HEK293 (cell line): ENCODE measurements at regions not wholly inside any gene's neighbourhood (a gene's known extent, or its start where the extent isn't known, plus 50 kb on each side); places are given as distances from the start of the nearest gene placed in this dataset.

Experiments
- CTCF ChIA-PET: fragments of 350-600 bp; formaldehyde crosslinking; extraction: SDS; loops from one replicate; lab custom pipeline; 2021; ENCODE audit warnings: antibody characterized with exemption; lab: Yijun Ruan, JAX
- POLR2A ChIA-PET: fragments of 300-600 bp; formaldehyde crosslinking; extraction: SDS; loops from one replicate; lab custom pipeline; 2020; ENCODE audit warnings: antibody characterized with exemption, inconsistent platforms; lab: Yijun Ruan, JAX
- H3K27ac ChIP-seq: fragments of 200-500 bp; sonication (Bioruptor generic); 2 replicates; pipeline ENCODE4 v1.5.1; 2014; ENCODE audit warnings: low read depth, low read length, control low read depth, inconsistent platforms; ENCODE audit errors: extremely low read depth
- H3K36me3 ChIP-seq, 2 experiments: fragments of 200-500 bp in 1 of 2; sonication (Bioruptor generic) in 1 of 2; 1 replicate in 1 of 2; 2 replicates in 1 of 2; pipeline ENCODE4 v1.5.1; 2014 to 2017; ENCODE audit warnings: inconsistent platforms in 2 of 2, low read length in 2 of 2; ENCODE audit not compliant: control insufficient read depth in 2 of 2, insufficient read depth in 1 of 2
- H3K4me1 ChIP-seq: fragments of 200-500 bp; sonication (Bioruptor generic); 2 replicates; pipeline ENCODE4 v1.5.1; 2014; ENCODE audit warnings: mild to moderate bottlenecking, low read length, inconsistent platforms; ENCODE audit not compliant: control insufficient read depth, insufficient read depth
- H3K4me3 ChIP-seq: 2 replicates; pipeline ENCODE4 v1.5.1; 2011; ENCODE audit warnings: low read depth, mild to moderate bottlenecking, control low read depth, low read length, moderate library complexity
- H3K9me3 ChIP-seq: fragments of 200-500 bp; sonication (Bioruptor generic); 2 replicates; pipeline ENCODE4 v1.5.1; 2014; ENCODE audit warnings: low read depth, low read length, inconsistent platforms; ENCODE audit not compliant: control insufficient read depth, insufficient read depth
- ATF2 ChIP-seq: fragments of 450-650 bp; formaldehyde crosslinking; IDR thresholded peaks from 2 replicates; pipeline ENCODE4 v1.5.1; 2016; ENCODE audit warnings: missing biosample characterization, missing genetic modification characterization, low read depth
- EGR2 ChIP-seq: fragments of 450-650 bp; formaldehyde crosslinking; IDR thresholded peaks from 2 replicates; pipeline ENCODE4 v1.5.1; 2016; ENCODE audit warnings: low read depth, missing biosample characterization, missing genetic modification characterization
- GFI1B ChIP-seq: fragments of 450-650 bp; formaldehyde crosslinking; IDR thresholded peaks from 2 replicates; pipeline ENCODE4 v1.5.1; 2016; ENCODE audit warnings: missing biosample characterization, missing genetic modification characterization
- MYNN ChIP-seq: fragments of 450-650 bp; formaldehyde crosslinking; IDR thresholded peaks from 2 replicates; pipeline ENCODE4 v1.5.1; 2016; ENCODE audit warnings: missing biosample characterization, missing genetic modification characterization, borderline replicate concordance
- ZBTB1 ChIP-seq: fragments of 450-650 bp; formaldehyde crosslinking; IDR thresholded peaks from 2 replicates; pipeline ENCODE4 v1.5.1; 2016; ENCODE audit warnings: missing biosample characterization, missing genetic modification characterization
- ZBTB48 ChIP-seq: fragments of 450-650 bp; formaldehyde crosslinking; IDR thresholded peaks from 2 replicates; pipeline ENCODE4 v1.5.1; 2016; ENCODE audit warnings: missing biosample characterization, missing genetic modification characterization
- ZNF157 ChIP-seq: fragments of 450-650 bp; formaldehyde crosslinking; IDR thresholded peaks from 2 replicates; pipeline ENCODE4 v1.5.1; 2016; ENCODE audit warnings: missing biosample characterization, missing genetic modification characterization
- ZNF16 ChIP-seq: fragments of 450-650 bp; formaldehyde crosslinking; IDR thresholded peaks from 2 replicates; pipeline ENCODE4 v1.5.1; 2016; ENCODE audit warnings: low read depth, missing biosample characterization, missing genetic modification characterization
- ZNF394 ChIP-seq: fragments of 450-650 bp; formaldehyde crosslinking; IDR thresholded peaks from 2 replicates; pipeline ENCODE4 v1.5.1; 2016; ENCODE audit warnings: missing biosample characterization, missing genetic modification characterization, mild to moderate bottlenecking, moderate library complexity, borderline replicate concordance
- ZNF513 ChIP-seq: fragments of 450-650 bp; IDR thresholded peaks from 2 replicates; pipeline ENCODE4 v1.5.1; 2018; ENCODE audit warnings: missing biosample characterization, missing genetic modification characterization
- ZNF558 ChIP-seq: fragments of 450-650 bp; formaldehyde crosslinking; IDR thresholded peaks from 2 replicates; pipeline ENCODE4 v1.5.1; 2016; ENCODE audit warnings: missing biosample characterization, missing genetic modification characterization
- ZNF623 ChIP-seq: fragments of 450-650 bp; formaldehyde crosslinking; IDR thresholded peaks from 2 replicates; pipeline ENCODE4 v1.5.1; 2016; ENCODE audit warnings: missing biosample characterization, missing genetic modification characterization
- ZNF664 ChIP-seq: fragments of 450-650 bp; formaldehyde crosslinking; IDR thresholded peaks from 2 replicates; pipeline ENCODE4 v1.5.1; 2016; ENCODE audit warnings: missing biosample characterization, missing genetic modification characterization
- TF ChIP-seq, protein P1 (sequence below): fragments of 450-650 bp; formaldehyde crosslinking; IDR thresholded peaks from 2 replicates; pipeline ENCODE4 v1.5.1; 2016; ENCODE audit warnings: missing biosample characterization, missing genetic modification characterization
- TF ChIP-seq, protein P2 (sequence below): fragments of 450-650 bp; formaldehyde crosslinking; IDR thresholded peaks from 2 replicates; pipeline ENCODE4 v1.5.1; 2017; ENCODE audit warnings: missing biosample characterization, missing genetic modification characterization
- TF ChIP-seq, protein P3 (sequence below): fragments of 450-650 bp; formaldehyde crosslinking; IDR thresholded peaks from 2 replicates; pipeline ENCODE4 v1.5.1; 2016; ENCODE audit warnings: missing biosample characterization, missing genetic modification characterization
- TF ChIP-seq, protein P4 (sequence below): fragments of 450-650 bp; formaldehyde crosslinking; IDR thresholded peaks from 2 replicates; pipeline ENCODE4 v1.5.1; 2016; ENCODE audit warnings: missing biosample characterization, missing genetic modification characterization

GRCh38 chr14:86902176-86902950 lies 1090.6 kb downstream of the GALC start:
- ChIA-PET POLR2A (no interaction called here), CTCF (interaction anchor here (0.5 to 1.5 kb wide), 2 partner anchors 19 to 439 kb away, joined by 3 to 4 read pairs; no protein-coding TSS in a partner anchor)
- H3K4me1 ChIP-seq, result no peaks in the 10 kb centered on the region
- no peak overlapping the region for H3K27ac ChIP-seq
- no peak overlapping the region for H3K4me3 ChIP-seq
- TF ChIP-seq ATF2, result no peak
- no peak for TF ChIP-seq ZNF513 (tag by site-specific recombination)
- no peak for TF ChIP-seq ZNF623 (tag by site-specific recombination)
- TF ChIP-seq, protein P1, sequence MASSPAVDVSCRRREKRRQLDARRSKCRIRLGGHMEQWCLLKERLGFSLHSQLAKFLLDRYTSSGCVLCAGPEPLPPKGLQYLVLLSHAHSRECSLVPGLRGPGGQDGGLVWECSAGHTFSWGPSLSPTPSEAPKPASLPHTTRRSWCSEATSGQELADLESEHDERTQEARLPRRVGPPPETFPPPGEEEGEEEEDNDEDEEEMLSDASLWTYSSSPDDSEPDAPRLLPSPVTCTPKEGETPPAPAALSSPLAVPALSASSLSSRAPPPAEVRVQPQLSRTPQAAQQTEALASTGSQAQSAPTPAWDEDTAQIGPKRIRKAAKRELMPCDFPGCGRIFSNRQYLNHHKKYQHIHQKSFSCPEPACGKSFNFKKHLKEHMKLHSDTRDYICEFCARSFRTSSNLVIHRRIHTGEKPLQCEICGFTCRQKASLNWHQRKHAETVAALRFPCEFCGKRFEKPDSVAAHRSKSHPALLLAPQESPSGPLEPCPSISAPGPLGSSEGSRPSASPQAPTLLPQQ (tag by site-specific recombination), result no peak
- TF ChIP-seq, protein P2, sequence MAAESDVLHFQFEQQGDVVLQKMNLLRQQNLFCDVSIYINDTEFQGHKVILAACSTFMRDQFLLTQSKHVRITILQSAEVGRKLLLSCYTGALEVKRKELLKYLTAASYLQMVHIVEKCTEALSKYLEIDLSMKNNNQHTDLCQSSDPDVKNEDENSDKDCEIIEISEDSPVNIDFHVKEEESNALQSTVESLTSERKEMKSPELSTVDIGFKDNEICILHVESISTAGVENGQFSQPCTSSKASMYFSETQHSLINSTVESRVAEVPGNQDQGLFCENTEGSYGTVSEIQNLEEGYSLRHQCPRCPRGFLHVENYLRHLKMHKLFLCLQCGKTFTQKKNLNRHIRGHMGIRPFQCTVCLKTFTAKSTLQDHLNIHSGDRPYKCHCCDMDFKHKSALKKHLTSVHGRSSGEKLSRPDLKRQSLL, result no peak
- TF ChIP-seq ZNF664 (tag by site-specific recombination), result no peak
- TF ChIP-seq MYNN (tag by site-specific recombination), result no peak
- no peak for TF ChIP-seq ZNF558 (tag by site-specific recombination)
- no peak for TF ChIP-seq GFI1B (tag by site-specific recombination)
- TF ChIP-seq, protein P3, sequence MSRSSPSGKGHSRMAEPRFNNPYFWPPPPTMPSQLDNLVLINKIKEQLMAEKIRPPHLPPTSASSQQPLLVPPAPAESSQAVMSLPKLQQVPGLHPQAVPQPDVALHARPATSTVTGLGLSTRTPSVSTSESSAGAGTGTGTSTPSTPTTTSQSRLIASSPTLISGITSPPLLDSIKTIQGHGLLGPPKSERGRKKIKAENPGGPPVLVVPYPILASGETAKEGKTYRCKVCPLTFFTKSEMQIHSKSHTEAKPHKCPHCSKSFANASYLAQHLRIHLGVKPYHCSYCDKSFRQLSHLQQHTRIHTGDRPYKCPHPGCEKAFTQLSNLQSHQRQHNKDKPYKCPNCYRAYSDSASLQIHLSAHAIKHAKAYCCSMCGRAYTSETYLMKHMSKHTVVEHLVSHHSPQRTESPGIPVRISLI (tag by site-specific recombination), result no peak
- no peak for TF ChIP-seq EGR2 (tag by site-specific recombination)
- TF ChIP-seq ZNF157, result no peak
- no peak for TF ChIP-seq ZNF394 (tag by site-specific recombination)
- no peak for TF ChIP-seq ZNF16 (tag by site-specific recombination)
- H3K36me3 ChIP-seq, result no peaks in the 10 kb centered on the region
- no peaks in the 10 kb centered on the region for H3K9me3 ChIP-seq

GRCh38 chr14:86897704-86898513 lies 1095.1 kb downstream of the GALC start:
- Histone ChIP-seq H3K9me3 (no peaks in the 10 kb centered on the region), H3K36me3 (no peaks in the 10 kb centered on the region), H3K27ac (no peak overlapping the region), H3K4me1 (no peaks in the 10 kb centered on the region), H3K4me3 (no peak overlapping the region)
- CTCF ChIA-PET, result interaction anchor here (1.0 kb wide), 1 partner anchor 9 kb away, joined by 3 read pairs; no protein-coding TSS in a partner anchor
- TF ChIP-seq, protein P4, sequence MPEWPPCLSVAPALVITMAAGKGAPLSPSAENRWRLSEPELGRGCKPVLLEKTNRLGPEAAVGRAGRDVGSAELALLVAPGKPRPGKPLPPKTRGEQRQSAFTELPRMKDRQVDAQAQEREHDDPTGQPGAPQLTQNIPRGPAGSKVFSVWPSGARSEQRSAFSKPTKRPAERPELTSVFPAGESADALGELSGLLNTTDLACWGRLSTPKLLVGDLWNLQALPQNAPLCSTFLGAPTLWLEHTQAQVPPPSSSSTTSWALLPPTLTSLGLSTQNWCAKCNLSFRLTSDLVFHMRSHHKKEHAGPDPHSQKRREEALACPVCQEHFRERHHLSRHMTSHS, result no peak
- TF ChIP-seq ZBTB48 (tag by site-specific recombination), result no peak
- TF ChIP-seq ZBTB1, result no peak
- no peak for TF ChIP-seq ZNF394 (tag by site-specific recombination)
- POLR2A ChIA-PET, result no interaction called here
